ENCODE measurements at regions not wholly inside any gene's neighbourhood (a gene's known extent, or its start where the extent isn't known, plus 50 kb on each side); places are given as distances from the start of the nearest gene placed in this dataset.
"Not testable (repeated sequence)": the region's sequence is repeated elsewhere in the genome, so short reads cannot be mapped to it uniquely, and the experiment has no call there.

- TF ChIP-seq CTCF (IDR thresholded peaks at IDR 0.05; ENCODE audit: low read depth, low read length, missing control alignments), result no peak
- no peak overlapping the region for H3K4me3 ChIP-seq (ENCODE audit: low read depth, low read length)
- DNase-seq (ENCODE audit: low read depth), result no peak
Measured at GRCh38 chr19:28612275-28612769, 600.6 kb downstream of the UQCRFS1 start.

GRCh38 chr19:28611227-28611914 is 601.6 kb downstream of the UQCRFS1 start:
- H3K4me3 ChIP-seq (ENCODE audit: low read depth, low read length); DNase-seq (ENCODE audit: low read depth): not testable (repeated sequence)

GRCh38 chr19:28610731-28611130 is 602.2 kb downstream of the UQCRFS1 start:
- no peak for DNase-seq (ENCODE audit: low read depth)
- H3K4me3 ChIP-seq (ENCODE audit: low read depth, low read length), result no peak overlapping the region
- TF ChIP-seq CTCF (IDR thresholded peaks at IDR 0.05; ENCODE audit: low read depth, low read length, missing control alignments), result no peak

GRCh38 chr19:28609944-28610343 is 603.0 kb downstream of the UQCRFS1 start:
- no peak overlapping the region for H3K4me3 ChIP-seq (ENCODE audit: low read depth, low read length)
- no peak for DNase-seq (ENCODE audit: low read depth)
- no peak for TF ChIP-seq CTCF (IDR thresholded peaks at IDR 0.05; ENCODE audit: low read depth, low read length, missing control alignments)

GRCh38 chr19:28609091-28609755 is 603.7 kb downstream of the UQCRFS1 start:
- no peak for TF ChIP-seq CTCF (IDR thresholded peaks at IDR 0.05; ENCODE audit: low read depth, low read length, missing control alignments)
- no peak overlapping the region for H3K4me3 ChIP-seq (ENCODE audit: low read depth, low read length)
- DNase-seq (ENCODE audit: low read depth), result no peak

- no peak for TF ChIP-seq CTCF (IDR thresholded peaks at IDR 0.05; ENCODE audit: low read depth, low read length, missing control alignments)
- H3K4me3 ChIP-seq (ENCODE audit: low read depth, low read length), result no peak overlapping the region
- no peak for DNase-seq (ENCODE audit: low read depth)
Measured at GRCh38 chr19:28608292-28608691, 604.7 kb downstream of the UQCRFS1 start.

GRCh38 chr19:28607066-28607583 is 605.8 kb downstream of the UQCRFS1 start:
- no peak for TF ChIP-seq CTCF (IDR thresholded peaks at IDR 0.05; ENCODE audit: low read depth, low read length, missing control alignments)
- no peak for DNase-seq (ENCODE audit: low read depth)
- no peak overlapping the region for H3K4me3 ChIP-seq (ENCODE audit: low read depth, low read length)
